ENCODE measurements at regions not wholly inside any gene's neighbourhood (a gene's known extent, or its start where the extent isn't known, plus 50 kb on each side); places are given as distances from the start of the nearest gene placed in this dataset.

DNA sequence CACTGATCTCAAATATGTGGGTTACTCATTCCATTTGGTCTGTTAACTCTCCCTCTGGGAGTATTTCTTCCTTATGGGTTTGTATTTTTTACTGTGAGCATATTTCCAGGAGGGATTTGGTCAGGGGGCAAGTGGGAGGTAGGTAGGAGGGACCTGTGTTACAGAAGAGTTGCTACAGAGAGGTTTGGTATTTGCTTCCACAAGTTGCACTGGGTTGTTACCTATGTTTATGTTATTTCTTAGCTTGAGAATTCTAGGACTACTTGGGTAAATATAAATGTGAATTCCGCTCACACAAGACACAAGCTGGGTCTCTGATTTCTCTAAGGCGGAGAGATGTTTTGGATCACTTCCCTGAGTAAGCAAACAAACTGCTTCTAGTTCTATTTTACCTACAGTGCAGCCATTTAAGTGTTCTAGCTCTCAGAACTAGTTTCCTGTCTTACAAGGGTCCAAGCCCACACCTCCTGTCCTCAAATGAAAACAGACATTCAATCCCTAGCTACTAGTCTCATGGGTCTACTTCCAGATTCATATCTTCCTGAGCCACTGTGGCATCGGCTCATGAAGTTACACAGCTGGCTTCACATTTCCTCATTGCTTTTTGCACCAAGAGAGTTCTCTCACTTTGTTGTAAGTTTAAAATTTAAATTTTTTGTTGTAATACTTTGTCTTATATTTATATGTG is 75.4 kb upstream of the PPP1R3C start:
- TF ChIP-seq, protein P1, sequence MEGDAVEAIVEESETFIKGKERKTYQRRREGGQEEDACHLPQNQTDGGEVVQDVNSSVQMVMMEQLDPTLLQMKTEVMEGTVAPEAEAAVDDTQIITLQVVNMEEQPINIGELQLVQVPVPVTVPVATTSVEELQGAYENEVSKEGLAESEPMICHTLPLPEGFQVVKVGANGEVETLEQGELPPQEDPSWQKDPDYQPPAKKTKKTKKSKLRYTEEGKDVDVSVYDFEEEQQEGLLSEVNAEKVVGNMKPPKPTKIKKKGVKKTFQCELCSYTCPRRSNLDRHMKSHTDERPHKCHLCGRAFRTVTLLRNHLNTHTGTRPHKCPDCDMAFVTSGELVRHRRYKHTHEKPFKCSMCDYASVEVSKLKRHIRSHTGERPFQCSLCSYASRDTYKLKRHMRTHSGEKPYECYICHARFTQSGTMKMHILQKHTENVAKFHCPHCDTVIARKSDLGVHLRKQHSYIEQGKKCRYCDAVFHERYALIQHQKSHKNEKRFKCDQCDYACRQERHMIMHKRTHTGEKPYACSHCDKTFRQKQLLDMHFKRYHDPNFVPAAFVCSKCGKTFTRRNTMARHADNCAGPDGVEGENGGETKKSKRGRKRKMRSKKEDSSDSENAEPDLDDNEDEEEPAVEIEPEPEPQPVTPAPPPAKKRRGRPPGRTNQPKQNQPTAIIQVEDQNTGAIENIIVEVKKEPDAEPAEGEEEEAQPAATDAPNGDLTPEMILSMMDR (IDR thresholded peaks at IDR 0.05), result no peak
- TF ChIP-seq POLR2AphosphoS5 (IDR thresholded peaks at IDR 0.05) (no peak), EP300 (IDR thresholded peaks at IDR 0.05) (no peak), POLR2A (IDR thresholded peaks at IDR 0.05) (no peak)
